HL-60 (cell line): ENCODE measurements at regions not wholly inside any gene's neighbourhood (a gene's known extent, or its start where the extent isn't known, plus 50 kb on each side); places are given as distances from the start of the nearest gene placed in this dataset.

Experiments used
- DNase-seq, 2 experiments: peaks; one replicate each; pipeline ENCODE4 v3.0.0-alpha.2; 2010 to 2020; ENCODE audit warnings: low read depth in 1 of 2, low spot score in 1 of 2
- H3K27ac ChIP-seq: fragments of 250-450 bp; sonication (Bioruptor Pico); replicated peaks from 2 replicates; pipeline ENCODE4 v1.5.1; 2020; ENCODE audit warnings: mild to moderate bottlenecking, moderate library complexity
- H3K27me3 ChIP-seq: fragments of 250-450 bp; sonication (Bioruptor Pico); 2 replicates; pipeline ENCODE4 v1.5.1; 2021; ENCODE audit warnings: mild to moderate bottlenecking, moderate library complexity; ENCODE audit not compliant: insufficient read depth, poor library complexity, severe bottlenecking
- H3K4me3 ChIP-seq: replicated peaks from 2 replicates; pipeline ENCODE4 v1.5.1; 2011; ENCODE audit warnings: mild to moderate bottlenecking, control low read depth, low read length; ENCODE audit not compliant: insufficient read depth
- CTCF ChIP-seq: IDR thresholded peaks from one replicate; pipeline ENCODE4 v1.5.1; 2011; ENCODE audit warnings: low read length, control low read depth, inconsistent platforms; ENCODE audit not compliant: insufficient read depth
- GABPA ChIP-seq: IDR thresholded peaks from 2 replicates; pipeline ENCODE4 v1.6.1; 2012; ENCODE audit warnings: low read depth
- POLR2AphosphoS5 ChIP-seq: IDR thresholded peaks from 2 replicates; pipeline ENCODE4 v1.6.1; 2012; ENCODE audit warnings: low read depth
- REST ChIP-seq: IDR thresholded peaks from 2 replicates; pipeline ENCODE4 v1.6.1; 2012; ENCODE audit warnings: low read depth; ENCODE audit not compliant: insufficient replicate concordance
- SPI1 ChIP-seq: IDR thresholded peaks from 2 replicates; pipeline ENCODE4 v1.6.1; 2012; ENCODE audit warnings: low read depth, mild to moderate bottlenecking, borderline replicate concordance

GRCh38 chr13:74966814-74967424 lies 515.0 kb downstream of the TBC1D4 start:
- H3K27me3 ChIP-seq: no peaks in the 10 kb centered on the region
- no peak overlapping the region for H3K27ac ChIP-seq
- TF ChIP-seq GABPA (no peak), POLR2AphosphoS5 (no peak), CTCF (no peak), REST (no peak), SPI1 (no peak)
- no peak for DNase-seq
- no peak overlapping the region for H3K4me3 ChIP-seq

GRCh38 chr13:74966275-74966674 lies 515.7 kb downstream of the TBC1D4 start:
- H3K27me3 ChIP-seq: no peaks in the 10 kb centered on the region
- no peak overlapping the region for H3K27ac ChIP-seq
- no peak for TF ChIP-seq POLR2AphosphoS5
- TF ChIP-seq GABPA: no peak
- no peak for TF ChIP-seq REST
- no peak for TF ChIP-seq SPI1
- TF ChIP-seq CTCF: no peak
- no peak for DNase-seq
- no peak overlapping the region for H3K4me3 ChIP-seq

- Histone ChIP-seq H3K4me3 (no peak overlapping the region), H3K27me3 (no peaks in the 10 kb centered on the region), H3K27ac (no peak overlapping the region)
- TF ChIP-seq CTCF (no peak), POLR2AphosphoS5 (no peak), GABPA (no peak), REST (no peak), SPI1 (no peak)
- DNase-seq: no peak
These were observed 536.3 kb downstream of the TBC1D4 start for GRCh38 chr13:74945637-74946036.
